Liver (tissue), 8 donors: ENCODE measurements at regions not wholly inside any gene's neighbourhood (a gene's known extent, or its start where the extent isn't known, plus 50 kb on each side); places are given as distances from the start of the nearest gene placed in this dataset.

Experiments used
- DNase-seq: peaks from one replicate; pipeline ENCODE4 v3.0.0-alpha.2; 2017; ENCODE audit warnings: low spot score
- H3K27ac ChIP-seq, 2 donors: one replicate each; pipeline ENCODE4 v1.7.0; 2013; ENCODE audit warnings: inconsistent platforms in 2 of 2, low read length in 2 of 2, control low read depth in 1 of 2, low read depth in 1 of 2, mild to moderate bottlenecking in 1 of 2
- H3K27me3 ChIP-seq, 4 donors: one replicate each; pipeline versions ENCODE4 v1.6.1 to v1.7.0; 2013; ENCODE audit warnings: low read length in 3 of 4, inconsistent platforms in 1 of 4, mild to moderate bottlenecking in 1 of 4, moderate library complexity in 1 of 4; ENCODE audit not compliant: control insufficient read depth in 4 of 4, insufficient read depth in 4 of 4
- H3K36me3 ChIP-seq, 4 donors: one replicate each; pipeline versions ENCODE4 v1.6.1 to v1.7.0; 2013; ENCODE audit warnings: low read length in 3 of 4, mild to moderate bottlenecking in 3 of 4, low read depth in 1 of 4, moderate library complexity in 1 of 4; ENCODE audit not compliant: control insufficient read depth in 4 of 4, insufficient read depth in 3 of 4
- H3K4me1 ChIP-seq, 4 donors: one replicate each; pipeline versions ENCODE4 v1.6.1 to v1.7.0; 2013; ENCODE audit warnings: low read length in 3 of 4, mild to moderate bottlenecking in 3 of 4, moderate library complexity in 1 of 4; ENCODE audit not compliant: control insufficient read depth in 4 of 4, insufficient read depth in 4 of 4
- H3K4me3 ChIP-seq, 3 donors: one replicate each; pipeline versions ENCODE4 v1.6.1 to v1.7.0; 2013; ENCODE audit warnings: low read length in 3 of 3, control low read depth in 1 of 3, low read depth in 1 of 3, mild to moderate bottlenecking in 1 of 3
- H3K9ac ChIP-seq, 2 donors: one replicate each; pipeline ENCODE4 v1.7.0; 2013; ENCODE audit warnings: low read length in 2 of 2, mild to moderate bottlenecking in 2 of 2, moderate library complexity in 2 of 2, control low read depth in 1 of 2, low read depth in 1 of 2
- H3K9me3 ChIP-seq, 4 donors: one replicate each; pipeline versions ENCODE4 v1.6.1 to v1.7.0; 2013; ENCODE audit warnings: low read length in 3 of 4; ENCODE audit not compliant: control insufficient read depth in 4 of 4
- FOXA1 ChIP-seq: IDR thresholded peaks from 2 replicates; pipeline ENCODE4 v1.6.1; 2016; ENCODE audit warnings: antibody characterized with exemption
- HNF4A ChIP-seq, 2 donors: conservative IDR thresholded peaks; 2 replicates each; pipeline ENCODE4 v1.6.1; 2016; ENCODE audit warnings: antibody characterized with exemption in 2 of 2, mild to moderate bottlenecking in 2 of 2
- HNF4G ChIP-seq: IDR thresholded peaks from 2 replicates; pipeline ENCODE4 v1.6.1; 2016; ENCODE audit warnings: antibody characterized with exemption
- JUND ChIP-seq, 2 donors: IDR thresholded peaks; 2 replicates each; pipeline ENCODE4 v1.6.1; 2016; ENCODE audit warnings: antibody characterized with exemption in 2 of 2
- NR2F2 ChIP-seq: IDR thresholded peaks from 2 replicates; pipeline ENCODE4 v1.6.1; 2016; ENCODE audit warnings: antibody characterized with exemption
- RXRA ChIP-seq, 2 donors: IDR thresholded peaks; 2 replicates each; pipeline ENCODE4 v1.6.1; 2017 to 2018; ENCODE audit warnings: antibody characterized with exemption in 2 of 2, mild to moderate bottlenecking in 1 of 2
- TAF1 ChIP-seq: conservative IDR thresholded peaks from 2 replicates; pipeline ENCODE4 v1.6.1; 2016; ENCODE audit warnings: antibody characterized with exemption, mild to moderate bottlenecking
- YY1 ChIP-seq: IDR thresholded peaks from 2 replicates; pipeline ENCODE4 v1.6.1; 2016; ENCODE audit warnings: antibody characterized with exemption, mild to moderate bottlenecking
- WGBS: extraction: QIAGEN DNeasy Blood & Tissue Kit; methylation state at CpG from one replicate; pipeline ENCODE4 v1.1.7; 2013; 5-methylcytosine and 5-hydroxymethylcytosine counted together
- TF ChIP-seq, protein P1 (sequence below): IDR thresholded peaks from 2 replicates; pipeline ENCODE4 v1.6.1; 2016; ENCODE audit warnings: antibody characterized with exemption, mild to moderate bottlenecking
- TF ChIP-seq, protein P2 (sequence below): IDR thresholded peaks from 2 replicates; pipeline ENCODE4 v1.6.1; 2016; ENCODE audit warnings: antibody characterized with exemption
- TF ChIP-seq, protein P3 (sequence below): IDR thresholded peaks from 2 replicates; pipeline ENCODE4 v1.6.1; 2016; ENCODE audit warnings: antibody characterized with exemption
- TF ChIP-seq, protein P4 (sequence below): fragments of 150-350 bp; IDR thresholded peaks from 2 replicates; pipeline ENCODE4 v1.5.1; 2017; ENCODE audit warnings: improper control_type of control experiment, low read depth, low read length; ENCODE audit not compliant: missing input control
- donor health status: healthy.
- donor health status: healthy.
- donor health status: healthy.
- donor health status: healthy.
- donor health status: healthy.

DNA sequence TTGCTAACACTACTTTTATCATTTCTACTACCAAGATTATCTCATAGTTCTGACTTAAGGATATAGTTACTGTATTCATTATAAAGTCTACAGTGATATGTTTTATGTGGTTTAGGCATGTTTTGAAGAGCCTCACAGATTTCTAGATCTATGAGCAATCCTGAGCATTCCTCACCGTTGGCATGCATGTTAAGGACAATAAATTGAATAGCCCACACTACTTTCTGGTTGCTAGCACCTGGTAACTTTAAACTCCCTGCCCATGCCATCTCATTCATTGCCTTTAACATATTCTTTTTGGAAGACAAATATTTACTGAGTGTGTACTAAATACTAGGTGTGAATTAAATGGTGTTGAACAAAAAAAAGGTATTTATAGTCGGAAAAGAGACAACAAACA is 868.1 kb upstream of the CDH9 start:
- Histone ChIP-seq H3K27ac (no peak overlapping the region), H3K9me3 (no peaks in the 10 kb centered on the region), H3K9ac (no peak overlapping the region), H3K36me3 (no peaks in the 10 kb centered on the region), H3K4me1 (no peaks in the 10 kb centered on the region), H3K4me3 (no peak overlapping the region), H3K27me3 (no peaks in the 10 kb centered on the region)
- no peak for DNase-seq
- TF ChIP-seq HNF4G = no peak
- TF ChIP-seq, protein P1, sequence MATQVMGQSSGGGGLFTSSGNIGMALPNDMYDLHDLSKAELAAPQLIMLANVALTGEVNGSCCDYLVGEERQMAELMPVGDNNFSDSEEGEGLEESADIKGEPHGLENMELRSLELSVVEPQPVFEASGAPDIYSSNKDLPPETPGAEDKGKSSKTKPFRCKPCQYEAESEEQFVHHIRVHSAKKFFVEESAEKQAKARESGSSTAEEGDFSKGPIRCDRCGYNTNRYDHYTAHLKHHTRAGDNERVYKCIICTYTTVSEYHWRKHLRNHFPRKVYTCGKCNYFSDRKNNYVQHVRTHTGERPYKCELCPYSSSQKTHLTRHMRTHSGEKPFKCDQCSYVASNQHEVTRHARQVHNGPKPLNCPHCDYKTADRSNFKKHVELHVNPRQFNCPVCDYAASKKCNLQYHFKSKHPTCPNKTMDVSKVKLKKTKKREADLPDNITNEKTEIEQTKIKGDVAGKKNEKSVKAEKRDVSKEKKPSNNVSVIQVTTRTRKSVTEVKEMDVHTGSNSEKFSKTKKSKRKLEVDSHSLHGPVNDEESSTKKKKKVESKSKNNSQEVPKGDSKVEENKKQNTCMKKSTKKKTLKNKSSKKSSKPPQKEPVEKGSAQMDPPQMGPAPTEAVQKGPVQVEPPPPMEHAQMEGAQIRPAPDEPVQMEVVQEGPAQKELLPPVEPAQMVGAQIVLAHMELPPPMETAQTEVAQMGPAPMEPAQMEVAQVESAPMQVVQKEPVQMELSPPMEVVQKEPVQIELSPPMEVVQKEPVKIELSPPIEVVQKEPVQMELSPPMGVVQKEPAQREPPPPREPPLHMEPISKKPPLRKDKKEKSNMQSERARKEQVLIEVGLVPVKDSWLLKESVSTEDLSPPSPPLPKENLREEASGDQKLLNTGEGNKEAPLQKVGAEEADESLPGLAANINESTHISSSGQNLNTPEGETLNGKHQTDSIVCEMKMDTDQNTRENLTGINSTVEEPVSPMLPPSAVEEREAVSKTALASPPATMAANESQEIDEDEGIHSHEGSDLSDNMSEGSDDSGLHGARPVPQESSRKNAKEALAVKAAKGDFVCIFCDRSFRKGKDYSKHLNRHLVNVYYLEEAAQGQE = no peak
- TF ChIP-seq TAF1 = no peak
- TF ChIP-seq, protein P2, sequence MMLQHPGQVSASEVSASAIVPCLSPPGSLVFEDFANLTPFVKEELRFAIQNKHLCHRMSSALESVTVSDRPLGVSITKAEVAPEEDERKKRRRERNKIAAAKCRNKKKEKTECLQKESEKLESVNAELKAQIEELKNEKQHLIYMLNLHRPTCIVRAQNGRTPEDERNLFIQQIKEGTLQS = no peak
- no peak for TF ChIP-seq JUND (IDR thresholded peaks at IDR 0.05)
- TF ChIP-seq RXRA (IDR thresholded peaks at IDR 0.05) = no peak
- WGBS = 45% methylated on average over 2 of the region's 2 CpGs

DNA sequence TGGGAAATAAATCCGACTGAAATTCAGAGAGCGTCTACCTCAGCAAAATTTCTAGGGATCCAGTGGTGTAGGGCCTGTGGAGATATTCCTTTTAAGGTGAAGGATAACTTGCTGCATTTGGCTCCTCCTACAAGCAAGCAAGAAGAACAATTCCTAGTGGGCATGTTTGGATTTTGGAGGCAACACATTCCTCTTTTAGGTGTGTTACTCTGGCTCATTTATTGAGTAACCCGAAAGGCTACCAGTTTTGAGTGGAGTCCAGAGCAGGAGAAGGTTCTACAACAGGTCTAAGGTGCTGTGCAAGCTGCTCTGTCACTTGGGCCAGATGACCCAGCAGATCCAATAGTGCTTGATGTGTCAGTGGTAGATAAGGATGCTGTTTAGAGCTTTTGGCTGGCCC is 862.4 kb upstream of the CDH9 start:
- TF ChIP-seq HNF4A (conservative IDR thresholded peaks at IDR 0.05) (no peak), NR2F2 (no peak), YY1 (no peak), FOXA1 (no peak)
- TF ChIP-seq, protein P3, sequence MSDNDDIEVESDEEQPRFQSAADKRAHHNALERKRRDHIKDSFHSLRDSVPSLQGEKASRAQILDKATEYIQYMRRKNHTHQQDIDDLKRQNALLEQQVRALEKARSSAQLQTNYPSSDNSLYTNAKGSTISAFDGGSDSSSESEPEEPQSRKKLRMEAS = no peak
- TF ChIP-seq, protein P4, sequence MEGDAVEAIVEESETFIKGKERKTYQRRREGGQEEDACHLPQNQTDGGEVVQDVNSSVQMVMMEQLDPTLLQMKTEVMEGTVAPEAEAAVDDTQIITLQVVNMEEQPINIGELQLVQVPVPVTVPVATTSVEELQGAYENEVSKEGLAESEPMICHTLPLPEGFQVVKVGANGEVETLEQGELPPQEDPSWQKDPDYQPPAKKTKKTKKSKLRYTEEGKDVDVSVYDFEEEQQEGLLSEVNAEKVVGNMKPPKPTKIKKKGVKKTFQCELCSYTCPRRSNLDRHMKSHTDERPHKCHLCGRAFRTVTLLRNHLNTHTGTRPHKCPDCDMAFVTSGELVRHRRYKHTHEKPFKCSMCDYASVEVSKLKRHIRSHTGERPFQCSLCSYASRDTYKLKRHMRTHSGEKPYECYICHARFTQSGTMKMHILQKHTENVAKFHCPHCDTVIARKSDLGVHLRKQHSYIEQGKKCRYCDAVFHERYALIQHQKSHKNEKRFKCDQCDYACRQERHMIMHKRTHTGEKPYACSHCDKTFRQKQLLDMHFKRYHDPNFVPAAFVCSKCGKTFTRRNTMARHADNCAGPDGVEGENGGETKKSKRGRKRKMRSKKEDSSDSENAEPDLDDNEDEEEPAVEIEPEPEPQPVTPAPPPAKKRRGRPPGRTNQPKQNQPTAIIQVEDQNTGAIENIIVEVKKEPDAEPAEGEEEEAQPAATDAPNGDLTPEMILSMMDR = no peak
- TF ChIP-seq, protein P1 = no peak
- no peaks in the 10 kb centered on the region for H3K36me3 ChIP-seq
- H3K4me1 ChIP-seq = no peaks in the 10 kb centered on the region
- 70% methylated on average over 3 of the region's 3 CpGs for WGBS
- H3K9ac ChIP-seq = no peak overlapping the region
- H3K27me3 ChIP-seq = no peaks in the 10 kb centered on the region
- H3K9me3 ChIP-seq = no peaks in the 10 kb centered on the region
- no peak for DNase-seq
- H3K27ac ChIP-seq = no peak overlapping the region
- no peak overlapping the region for H3K4me3 ChIP-seq
